ENCODE measurements at regions not wholly inside any gene's neighbourhood (a gene's known extent, or its start where the extent isn't known, plus 50 kb on each side); places are given as distances from the start of the nearest gene placed in this dataset.

DNA sequence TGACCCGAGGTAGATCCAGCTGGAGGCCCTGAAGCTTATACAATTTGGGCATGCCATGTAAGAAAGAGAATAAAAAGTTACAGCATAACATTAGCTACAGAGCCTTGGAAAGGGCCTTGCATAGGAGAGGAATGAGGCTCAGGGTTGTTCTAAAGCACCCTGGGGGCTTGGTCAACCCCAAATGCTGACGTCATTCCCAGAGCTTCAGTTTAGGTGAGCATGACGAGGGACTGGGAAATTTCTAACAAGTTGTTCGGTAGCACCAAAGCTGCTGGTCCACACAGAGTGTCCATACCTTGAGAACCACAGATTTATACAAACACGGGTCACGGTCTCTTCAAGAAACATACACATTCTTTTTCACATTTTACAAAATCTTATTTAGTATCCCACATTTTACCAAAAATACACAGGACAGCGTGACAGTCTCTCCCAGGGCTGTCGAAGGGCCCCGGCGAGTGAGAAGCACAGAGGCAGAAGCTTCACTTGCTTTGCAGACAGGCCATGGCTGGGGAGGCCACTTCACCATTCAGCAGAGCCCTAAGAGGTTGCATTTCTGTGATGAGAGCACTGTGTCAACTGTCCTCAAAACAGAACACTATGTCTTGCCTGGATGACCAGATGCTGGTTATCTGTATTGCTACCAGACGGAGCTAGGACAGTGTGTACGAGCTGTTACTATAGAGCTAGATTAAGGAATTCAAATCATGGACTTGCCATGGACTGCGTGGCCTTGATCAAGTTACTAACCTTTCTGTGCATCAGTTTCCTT, 68.2 kb upstream of the ARRDC4 start:
- TF ChIP-seq, protein P1, sequence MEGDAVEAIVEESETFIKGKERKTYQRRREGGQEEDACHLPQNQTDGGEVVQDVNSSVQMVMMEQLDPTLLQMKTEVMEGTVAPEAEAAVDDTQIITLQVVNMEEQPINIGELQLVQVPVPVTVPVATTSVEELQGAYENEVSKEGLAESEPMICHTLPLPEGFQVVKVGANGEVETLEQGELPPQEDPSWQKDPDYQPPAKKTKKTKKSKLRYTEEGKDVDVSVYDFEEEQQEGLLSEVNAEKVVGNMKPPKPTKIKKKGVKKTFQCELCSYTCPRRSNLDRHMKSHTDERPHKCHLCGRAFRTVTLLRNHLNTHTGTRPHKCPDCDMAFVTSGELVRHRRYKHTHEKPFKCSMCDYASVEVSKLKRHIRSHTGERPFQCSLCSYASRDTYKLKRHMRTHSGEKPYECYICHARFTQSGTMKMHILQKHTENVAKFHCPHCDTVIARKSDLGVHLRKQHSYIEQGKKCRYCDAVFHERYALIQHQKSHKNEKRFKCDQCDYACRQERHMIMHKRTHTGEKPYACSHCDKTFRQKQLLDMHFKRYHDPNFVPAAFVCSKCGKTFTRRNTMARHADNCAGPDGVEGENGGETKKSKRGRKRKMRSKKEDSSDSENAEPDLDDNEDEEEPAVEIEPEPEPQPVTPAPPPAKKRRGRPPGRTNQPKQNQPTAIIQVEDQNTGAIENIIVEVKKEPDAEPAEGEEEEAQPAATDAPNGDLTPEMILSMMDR (conservative IDR thresholded peaks at IDR 0.05; ENCODE audit: low read depth, low read length) = no peak
- H3K4me3 ChIP-seq (ENCODE audit: low read depth, low read length) = no peak overlapping the region
- DNase-seq (ENCODE audit: low read depth) = no peak

DNA sequence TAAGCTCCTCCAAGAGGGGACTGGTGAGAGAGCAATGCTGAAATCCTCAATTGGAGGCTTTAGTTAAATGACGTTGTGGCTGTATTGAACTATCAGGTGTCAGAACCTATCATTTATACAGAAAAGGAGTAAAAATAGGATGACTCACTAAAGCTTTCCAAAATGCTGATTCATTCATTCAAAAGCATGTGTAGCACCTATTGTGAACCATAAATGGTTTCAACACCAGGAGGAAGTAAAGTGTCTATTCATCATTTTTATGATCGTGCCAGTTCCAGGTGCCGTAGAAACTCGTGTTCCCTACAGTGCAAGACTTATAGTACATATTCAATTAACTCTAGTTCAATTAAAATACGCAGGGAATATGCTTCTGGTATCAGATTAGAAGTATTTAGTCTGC, 66.5 kb upstream of the ARRDC4 start:
- no peak overlapping the region for H3K4me3 ChIP-seq (ENCODE audit: low read depth, low read length)
- DNase-seq (ENCODE audit: low read depth) = no peak
- TF ChIP-seq, protein P1 (conservative IDR thresholded peaks at IDR 0.05; ENCODE audit: low read depth, low read length) = no peak

DNA sequence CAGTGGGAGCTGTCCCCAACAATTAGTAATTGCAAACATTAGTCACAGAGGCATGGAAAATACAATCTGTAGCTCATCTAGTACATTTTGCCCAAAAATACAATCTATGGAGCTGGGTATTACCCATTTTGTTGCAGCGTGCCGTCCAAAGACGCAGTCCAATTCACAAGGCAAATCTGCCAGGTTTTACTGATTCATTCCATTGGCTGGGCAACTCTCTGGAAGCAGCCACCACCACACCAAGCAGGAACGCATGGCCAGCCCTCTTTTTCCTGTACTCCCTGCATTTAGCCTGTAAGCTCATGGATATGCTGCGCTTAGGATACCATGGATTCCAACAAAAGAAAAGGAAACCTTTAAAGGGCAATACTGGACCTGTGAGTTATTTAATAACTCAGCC, 60.5 kb upstream of the ARRDC4 start:
- H3K4me3 ChIP-seq (ENCODE audit: low read depth, low read length) = no peak overlapping the region
- TF ChIP-seq, protein P1 (conservative IDR thresholded peaks at IDR 0.05; ENCODE audit: low read depth, low read length) = no peak
- no peak for DNase-seq (ENCODE audit: low read depth)

DNA sequence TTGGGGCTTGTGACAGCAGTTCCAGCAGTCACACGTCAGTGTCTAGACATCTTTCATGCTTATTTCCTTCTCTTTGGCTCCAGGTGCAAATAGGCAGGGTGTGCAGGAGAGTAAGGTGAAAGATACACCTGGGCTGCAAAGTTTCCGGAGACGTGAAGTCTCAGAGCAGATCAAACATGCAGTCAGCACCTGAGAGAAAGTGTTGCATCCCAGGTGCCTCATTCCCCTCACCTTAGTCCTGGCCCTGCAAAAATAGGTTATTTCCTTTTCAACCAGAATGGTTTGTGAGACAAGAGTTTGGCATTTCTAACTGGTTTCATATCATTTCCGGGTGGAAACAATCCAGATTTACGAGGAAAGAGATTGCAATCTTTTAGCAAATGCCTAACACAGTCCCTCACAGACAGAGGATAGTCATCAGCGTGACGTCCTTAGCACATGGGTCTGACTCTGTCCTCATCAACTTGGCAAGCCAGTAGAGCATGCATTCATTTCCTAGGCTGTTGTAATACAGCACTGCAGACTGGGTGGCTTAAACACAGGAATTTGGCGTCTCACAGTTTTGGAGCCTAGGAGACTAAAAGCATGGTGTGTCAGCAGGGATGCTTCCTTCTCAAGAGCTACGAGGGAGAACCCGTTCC, 58.2 kb upstream of the ARRDC4 start:
- peak; percentile 1 for DNase-seq (ENCODE audit: low read depth)
- TF ChIP-seq, protein P1 (conservative IDR thresholded peaks at IDR 0.05; ENCODE audit: low read depth, low read length) = no peak
- no peak overlapping the region for H3K4me3 ChIP-seq (ENCODE audit: low read depth, low read length)

DNA sequence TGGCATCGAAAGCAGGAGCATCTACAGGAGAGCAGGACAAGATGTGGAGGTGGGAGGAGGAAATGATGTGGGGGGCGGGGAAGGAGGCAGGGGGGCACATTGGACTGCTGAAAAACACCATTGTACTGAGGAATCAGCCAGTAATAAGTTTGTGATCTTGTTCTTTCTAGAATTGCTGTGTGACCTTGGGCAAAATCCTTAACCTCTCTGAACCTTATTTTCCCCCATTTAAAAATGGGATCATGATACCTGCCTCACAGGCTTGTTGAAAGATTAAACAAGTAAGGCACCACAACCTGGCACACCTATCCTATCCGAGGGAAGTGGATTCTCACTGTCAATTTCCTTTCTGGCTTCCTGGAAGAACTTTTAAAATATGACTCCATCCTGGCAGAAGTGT, 56.9 kb upstream of the ARRDC4 start:
- TF ChIP-seq, protein P1 (conservative IDR thresholded peaks at IDR 0.05; ENCODE audit: low read depth, low read length) = no peak
- H3K4me3 ChIP-seq (ENCODE audit: low read depth, low read length) = no peak overlapping the region
- DNase-seq (ENCODE audit: low read depth) = no peak

DNA sequence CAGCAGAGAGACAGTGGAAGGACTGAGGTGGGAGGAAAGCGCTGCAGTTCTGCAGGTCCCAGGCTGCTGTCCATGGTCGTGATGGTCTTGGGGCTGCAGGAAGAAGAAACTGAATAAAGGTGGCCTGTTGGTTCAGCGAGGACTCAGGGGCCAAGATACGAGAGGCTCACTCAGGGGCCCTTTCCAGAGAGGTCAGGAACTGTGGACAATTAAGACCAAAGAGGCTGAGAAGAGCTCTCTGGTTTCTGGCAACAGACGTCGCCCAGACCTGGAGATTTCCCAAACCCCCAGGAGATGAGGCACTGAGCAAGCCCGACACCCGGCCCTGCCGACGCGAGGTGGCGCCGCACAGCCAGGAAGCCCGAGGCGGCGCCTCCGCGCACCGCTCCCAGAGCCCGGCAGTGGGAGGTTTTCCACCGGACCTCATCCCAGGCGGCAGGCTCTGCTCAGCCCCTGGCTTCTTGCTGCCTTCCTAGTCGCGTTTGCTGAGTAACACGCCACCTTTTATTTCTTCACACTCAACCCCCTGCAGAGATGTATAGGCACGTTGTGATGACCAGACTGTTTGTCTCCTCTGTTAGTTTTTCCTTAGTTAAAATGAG, 56.4 kb upstream of the ARRDC4 start:
- no peak overlapping the region for H3K4me3 ChIP-seq (ENCODE audit: low read depth, low read length)
- peak; percentile 76 for DNase-seq (ENCODE audit: low read depth)
- TF ChIP-seq, protein P1 (conservative IDR thresholded peaks at IDR 0.05; ENCODE audit: low read depth, low read length) = peak; percentile 68
